HG02798 (cell line): ENCODE measurements at regions not wholly inside any gene's neighbourhood (a gene's known extent, or its start where the extent isn't known, plus 50 kb on each side); places are given as distances from the start of the nearest gene placed in this dataset.

ENCODE experiments used
- ATAC-seq: cut with Tn5 transposase; IDR thresholded peaks from one replicate; pipeline ENCODE4 v1.9.1; 2021; ENCODE audit warnings: mild to moderate bottlenecking; ENCODE audit not compliant: unreplicated experiment, poor library complexity

GRCh38 chr9:26744191-26744965 lies 148.2 kb downstream of the CAAP1 start:
- no peak for ATAC-seq

GRCh38 chr9:26742828-26743476 lies 149.7 kb downstream of the CAAP1 start:
- no peak for ATAC-seq

- no peak for ATAC-seq
These were observed 157.4 kb downstream of the CAAP1 start for GRCh38 chr9:26735160-26735559.

- no peak for ATAC-seq
These were observed 163.4 kb downstream of the CAAP1 start for GRCh38 chr9:26729187-26729586.

- ATAC-seq = peak; percentile 88
These were observed 165.1 kb downstream of the CAAP1 start for GRCh38 chr9:26727471-26727870.

- no peak for ATAC-seq
These were observed 167.0 kb downstream of the CAAP1 start for GRCh38 chr9:26725573-26725972.

- ATAC-seq = peak; percentile 60
These were observed 169.1 kb downstream of the CAAP1 start for GRCh38 chr9:26723486-26723885.

GRCh38 chr9:26722755-26723154 lies 169.8 kb downstream of the CAAP1 start:
- ATAC-seq = no peak

- ATAC-seq = no peak
These were observed 182.6 kb downstream of the CAAP1 start for GRCh38 chr9:26710008-26710407.

- no peak for ATAC-seq
These were observed 186.4 kb downstream of the CAAP1 start for GRCh38 chr9:26706223-26706622.

- ATAC-seq = no peak
These were observed 197.3 kb downstream of the CAAP1 start for GRCh38 chr9:26695298-26695622.

- no peak for ATAC-seq
These were observed 198.0 kb downstream of the CAAP1 start for GRCh38 chr9:26694381-26695297.

GRCh38 chr9:26689041-26689440 lies 203.6 kb downstream of the CAAP1 start:
- no peak for ATAC-seq

GRCh38 chr9:26687421-26687820 lies 205.2 kb downstream of the CAAP1 start:
- no peak for ATAC-seq

- no peak for ATAC-seq
These were observed 206.8 kb downstream of the CAAP1 start for GRCh38 chr9:26685818-26686217.

GRCh38 chr9:26684029-26684428 lies 208.6 kb downstream of the CAAP1 start:
- ATAC-seq = no peak

- no peak for ATAC-seq
These were observed 209.7 kb downstream of the CAAP1 start for GRCh38 chr9:26682796-26683496.

- no peak for ATAC-seq
These were observed 210.6 kb downstream of the CAAP1 start for GRCh38 chr9:26682041-26682440.

GRCh38 chr9:26677965-26678706 lies 214.5 kb downstream of the CAAP1 start:
- no peak for ATAC-seq

- ATAC-seq = no peak
These were observed 217.6 kb downstream of the CAAP1 start for GRCh38 chr9:26675035-26675434.
